GM12865 (cell line): ENCODE measurements at regions not wholly inside any gene's neighbourhood (a gene's known extent, or its start where the extent isn't known, plus 50 kb on each side); places are given as distances from the start of the nearest gene placed in this dataset.

Source experiments
- DNase-seq: peaks from one replicate; pipeline ENCODE4 v3.0.0; 2010; ENCODE audit warnings: low read depth
- H3K4me3 ChIP-seq: 2 replicates; pipeline ENCODE4 v1.5.1; 2011; ENCODE audit warnings: mild to moderate bottlenecking, low read depth, low read length, control low read depth
- TF ChIP-seq, protein P1 (sequence below): IDR thresholded peaks from 2 replicates; pipeline ENCODE4 v1.5.1; 2011; ENCODE audit warnings: low read length, control low read depth, low read depth, inconsistent platforms; ENCODE audit not compliant: insufficient read depth; ENCODE audit errors: missing control alignments

GRCh38 chr7:123060446-123060845 lies 64.9 kb upstream of the TAS2R16 start:
- H3K4me3 ChIP-seq: no peak overlapping the region
- DNase-seq: no peak
- TF ChIP-seq, protein P1, sequence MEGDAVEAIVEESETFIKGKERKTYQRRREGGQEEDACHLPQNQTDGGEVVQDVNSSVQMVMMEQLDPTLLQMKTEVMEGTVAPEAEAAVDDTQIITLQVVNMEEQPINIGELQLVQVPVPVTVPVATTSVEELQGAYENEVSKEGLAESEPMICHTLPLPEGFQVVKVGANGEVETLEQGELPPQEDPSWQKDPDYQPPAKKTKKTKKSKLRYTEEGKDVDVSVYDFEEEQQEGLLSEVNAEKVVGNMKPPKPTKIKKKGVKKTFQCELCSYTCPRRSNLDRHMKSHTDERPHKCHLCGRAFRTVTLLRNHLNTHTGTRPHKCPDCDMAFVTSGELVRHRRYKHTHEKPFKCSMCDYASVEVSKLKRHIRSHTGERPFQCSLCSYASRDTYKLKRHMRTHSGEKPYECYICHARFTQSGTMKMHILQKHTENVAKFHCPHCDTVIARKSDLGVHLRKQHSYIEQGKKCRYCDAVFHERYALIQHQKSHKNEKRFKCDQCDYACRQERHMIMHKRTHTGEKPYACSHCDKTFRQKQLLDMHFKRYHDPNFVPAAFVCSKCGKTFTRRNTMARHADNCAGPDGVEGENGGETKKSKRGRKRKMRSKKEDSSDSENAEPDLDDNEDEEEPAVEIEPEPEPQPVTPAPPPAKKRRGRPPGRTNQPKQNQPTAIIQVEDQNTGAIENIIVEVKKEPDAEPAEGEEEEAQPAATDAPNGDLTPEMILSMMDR: no peak

DNA sequence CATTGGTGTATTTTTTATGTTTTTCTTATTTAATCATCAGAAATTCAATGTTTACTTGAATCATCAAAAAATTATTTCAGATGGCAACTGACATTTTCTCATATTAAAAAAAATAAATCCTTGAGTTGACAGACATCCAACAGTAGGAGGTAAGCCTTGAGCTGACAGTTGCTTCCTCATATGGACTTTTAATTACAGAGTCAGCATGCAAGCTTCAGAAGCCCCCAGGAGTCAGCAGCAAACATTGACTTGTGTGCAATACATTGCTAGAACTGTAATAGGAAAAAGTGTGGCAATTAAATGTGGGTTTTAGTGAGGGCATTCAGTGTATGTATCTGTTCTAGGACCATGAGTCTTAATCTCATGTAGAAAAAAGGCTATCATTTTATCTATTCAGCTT lies 62.4 kb upstream of the TAS2R16 start:
- no peak overlapping the region for H3K4me3 ChIP-seq
- no peak for DNase-seq
- TF ChIP-seq, protein P1: no peak

GRCh38 chr7:123054357-123055133 lies 59.0 kb upstream of the TAS2R16 start:
- peak; percentile 13 for DNase-seq
- TF ChIP-seq, protein P1: no peak
- H3K4me3 ChIP-seq: no peak overlapping the region

DNA sequence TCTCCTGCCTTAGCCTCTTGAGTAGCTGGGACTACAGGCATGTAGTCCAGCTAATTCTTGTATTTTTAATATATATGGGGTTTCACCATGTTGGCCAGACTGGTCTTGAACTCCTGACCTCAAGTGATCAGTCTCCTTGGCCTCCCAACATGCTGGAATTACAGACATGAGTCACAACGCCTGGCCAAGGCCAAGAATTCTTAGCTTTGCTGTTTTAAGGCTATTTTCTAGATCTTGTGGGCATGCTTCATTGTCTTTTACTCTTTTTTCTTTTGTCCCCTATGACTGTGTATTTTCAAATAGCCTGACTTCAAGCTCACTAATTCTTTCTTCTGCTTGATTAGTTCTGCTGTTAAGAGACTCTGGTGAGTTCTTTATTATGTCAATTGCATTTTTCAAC lies 56.4 kb upstream of the TAS2R16 start:
- no peak for DNase-seq
- no peak overlapping the region for H3K4me3 ChIP-seq
- TF ChIP-seq, protein P1: no peak

DNA sequence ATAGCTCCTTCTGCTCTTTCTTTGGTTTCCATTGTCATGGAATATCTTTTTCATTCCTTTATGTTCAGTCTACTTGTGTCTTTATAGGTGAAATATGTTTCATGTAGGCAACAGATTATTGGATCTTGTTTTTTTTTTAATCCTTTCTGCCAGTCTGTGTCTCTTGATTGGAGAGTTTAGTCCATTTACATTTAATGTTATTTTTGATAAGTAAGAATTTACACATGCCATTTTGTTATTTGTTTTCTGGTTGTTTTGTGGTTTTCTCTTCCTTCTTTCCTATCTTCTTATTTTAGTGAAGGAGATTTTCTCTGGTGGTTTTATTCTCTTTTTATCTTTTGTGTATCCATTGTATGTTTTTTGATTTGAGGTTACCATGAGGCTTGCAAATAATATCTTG lies 52.5 kb upstream of the TAS2R16 start:
- TF ChIP-seq, protein P1: no peak
- H3K4me3 ChIP-seq: no peak overlapping the region
- no peak for DNase-seq
